Loucy (cell line): ENCODE measurements at regions not wholly inside any gene's neighbourhood (a gene's known extent, or its start where the extent isn't known, plus 50 kb on each side); places are given as distances from the start of the nearest gene placed in this dataset.

Experiments
- CTCF ChIP-seq: fragments of 200-600 bp; sonication (generic); conservative IDR thresholded peaks from 2 replicates; pipeline ENCODE4 v1.5.1; 2014; ENCODE audit warnings: mild to moderate bottlenecking, antibody characterized with exemption, low read length
- EZH2phosphoT487 ChIP-seq: fragments of 200-600 bp; IDR thresholded peaks from 2 replicates; pipeline ENCODE4 v1.6.1; 2018; ENCODE audit warnings: antibody characterized with exemption, mild to moderate bottlenecking, moderate library complexity, borderline replicate concordance

DNA sequence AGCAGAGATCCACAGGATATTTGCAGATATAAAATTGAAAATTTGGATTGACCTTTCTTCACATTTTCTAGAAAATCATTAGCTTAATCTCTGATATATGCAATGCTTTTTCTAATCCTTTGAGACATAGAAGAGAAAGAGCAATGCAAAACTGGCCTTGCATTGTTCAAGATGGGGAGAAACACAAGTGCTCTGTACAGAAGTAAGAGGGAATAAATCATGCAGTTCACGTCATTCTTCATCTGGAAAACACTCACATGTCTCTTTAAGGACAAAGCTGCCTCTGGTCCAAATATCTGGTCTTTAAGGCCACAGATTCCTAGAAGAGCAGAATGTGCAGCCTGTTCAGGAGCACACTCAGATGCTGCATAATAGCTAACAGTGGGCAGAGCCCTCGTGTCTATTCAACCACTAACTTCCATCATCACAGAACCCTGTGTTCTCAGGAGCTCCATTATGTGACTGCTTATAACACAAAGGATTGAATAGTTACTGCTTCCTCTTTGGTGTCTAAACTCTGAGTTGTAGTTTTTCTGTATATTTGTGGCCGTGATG, 277.5 kb downstream of the PLK2 start:
- no peak for TF ChIP-seq CTCF
- no peak for TF ChIP-seq EZH2phosphoT487
